NT2/D1 (cell line): ENCODE measurements at regions not wholly inside any gene's neighbourhood (a gene's known extent, or its start where the extent isn't known, plus 50 kb on each side); places are given as distances from the start of the nearest gene placed in this dataset.

Experiments used
- YY1 ChIP-seq: IDR thresholded peaks from 2 replicates; pipeline ENCODE4 v1.6.1; 2011; ENCODE audit not compliant: insufficient read length, insufficient read depth
- ZNF274 ChIP-seq: IDR thresholded peaks from 2 replicates; pipeline ENCODE4 v1.6.1; 2011; ENCODE audit warnings: mild to moderate bottlenecking, low read depth, low read length

DNA sequence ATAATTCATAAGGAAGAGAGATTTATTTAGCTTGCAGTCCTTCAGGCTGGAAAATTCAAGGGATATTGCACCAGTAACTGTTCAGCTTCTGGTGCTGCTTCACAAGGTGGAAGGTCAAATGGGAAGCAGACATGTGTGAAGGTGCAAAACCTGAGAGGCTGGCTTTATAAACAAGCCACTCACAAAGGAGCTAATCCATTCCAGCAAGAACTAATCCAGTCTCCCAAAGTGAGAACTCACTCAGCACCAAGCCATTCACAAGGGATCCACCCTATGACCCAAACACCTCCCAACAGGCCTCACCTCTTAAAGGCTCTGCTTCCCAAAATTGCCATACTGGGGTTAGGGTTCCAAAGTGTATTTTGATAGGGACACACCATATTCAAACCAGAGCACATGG, 1018.4 kb upstream of the ACVR2A start:
- no peak for TF ChIP-seq ZNF274
- TF ChIP-seq YY1 = no peak
